ENCODE measurements at regions not wholly inside any gene's neighbourhood (a gene's known extent, or its start where the extent isn't known, plus 50 kb on each side); places are given as distances from the start of the nearest gene placed in this dataset.

DNA sequence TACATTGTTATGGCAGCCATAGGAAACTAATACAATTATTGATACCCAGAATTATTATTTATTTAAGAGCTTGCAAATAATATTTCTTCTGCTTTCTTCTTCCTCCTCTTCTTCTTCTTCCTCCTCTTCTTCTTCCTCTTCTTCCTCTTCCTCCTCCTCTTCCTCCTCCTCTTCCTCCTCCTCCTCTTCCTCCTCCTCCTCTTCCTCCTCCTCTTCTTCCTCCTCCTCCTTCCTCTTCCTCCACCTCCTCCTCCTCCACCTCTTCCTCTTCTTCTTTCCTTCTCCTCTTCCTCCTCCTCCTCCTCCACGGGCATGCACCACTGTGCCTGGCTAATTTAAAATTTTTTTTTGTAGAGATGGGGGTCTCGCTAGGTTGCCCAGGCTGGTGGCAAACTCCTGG, 95.6 kb upstream of the BCAR3 start:
- TF ChIP-seq, protein P1, sequence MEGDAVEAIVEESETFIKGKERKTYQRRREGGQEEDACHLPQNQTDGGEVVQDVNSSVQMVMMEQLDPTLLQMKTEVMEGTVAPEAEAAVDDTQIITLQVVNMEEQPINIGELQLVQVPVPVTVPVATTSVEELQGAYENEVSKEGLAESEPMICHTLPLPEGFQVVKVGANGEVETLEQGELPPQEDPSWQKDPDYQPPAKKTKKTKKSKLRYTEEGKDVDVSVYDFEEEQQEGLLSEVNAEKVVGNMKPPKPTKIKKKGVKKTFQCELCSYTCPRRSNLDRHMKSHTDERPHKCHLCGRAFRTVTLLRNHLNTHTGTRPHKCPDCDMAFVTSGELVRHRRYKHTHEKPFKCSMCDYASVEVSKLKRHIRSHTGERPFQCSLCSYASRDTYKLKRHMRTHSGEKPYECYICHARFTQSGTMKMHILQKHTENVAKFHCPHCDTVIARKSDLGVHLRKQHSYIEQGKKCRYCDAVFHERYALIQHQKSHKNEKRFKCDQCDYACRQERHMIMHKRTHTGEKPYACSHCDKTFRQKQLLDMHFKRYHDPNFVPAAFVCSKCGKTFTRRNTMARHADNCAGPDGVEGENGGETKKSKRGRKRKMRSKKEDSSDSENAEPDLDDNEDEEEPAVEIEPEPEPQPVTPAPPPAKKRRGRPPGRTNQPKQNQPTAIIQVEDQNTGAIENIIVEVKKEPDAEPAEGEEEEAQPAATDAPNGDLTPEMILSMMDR (IDR thresholded peaks at IDR 0.05): no peak
- no peak for TF ChIP-seq ATF3 (CRISPR knock-in tag; conservative IDR thresholded peaks at IDR 0.05)
- TF ChIP-seq, protein P2, sequence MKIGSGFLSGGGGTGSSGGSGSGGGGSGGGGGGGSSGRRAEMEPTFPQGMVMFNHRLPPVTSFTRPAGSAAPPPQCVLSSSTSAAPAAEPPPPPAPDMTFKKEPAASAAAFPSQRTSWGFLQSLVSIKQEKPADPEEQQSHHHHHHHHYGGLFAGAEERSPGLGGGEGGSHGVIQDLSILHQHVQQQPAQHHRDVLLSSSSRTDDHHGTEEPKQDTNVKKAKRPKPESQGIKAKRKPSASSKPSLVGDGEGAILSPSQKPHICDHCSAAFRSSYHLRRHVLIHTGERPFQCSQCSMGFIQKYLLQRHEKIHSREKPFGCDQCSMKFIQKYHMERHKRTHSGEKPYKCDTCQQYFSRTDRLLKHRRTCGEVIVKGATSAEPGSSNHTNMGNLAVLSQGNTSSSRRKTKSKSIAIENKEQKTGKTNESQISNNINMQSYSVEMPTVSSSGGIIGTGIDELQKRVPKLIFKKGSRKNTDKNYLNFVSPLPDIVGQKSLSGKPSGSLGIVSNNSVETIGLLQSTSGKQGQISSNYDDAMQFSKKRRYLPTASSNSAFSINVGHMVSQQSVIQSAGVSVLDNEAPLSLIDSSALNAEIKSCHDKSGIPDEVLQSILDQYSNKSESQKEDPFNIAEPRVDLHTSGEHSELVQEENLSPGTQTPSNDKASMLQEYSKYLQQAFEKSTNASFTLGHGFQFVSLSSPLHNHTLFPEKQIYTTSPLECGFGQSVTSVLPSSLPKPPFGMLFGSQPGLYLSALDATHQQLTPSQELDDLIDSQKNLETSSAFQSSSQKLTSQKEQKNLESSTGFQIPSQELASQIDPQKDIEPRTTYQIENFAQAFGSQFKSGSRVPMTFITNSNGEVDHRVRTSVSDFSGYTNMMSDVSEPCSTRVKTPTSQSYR (CRISPR knock-in tag; IDR thresholded peaks at IDR 0.05): no peak
- no peak for TF ChIP-seq FOXJ3 (CRISPR knock-in tag; IDR thresholded peaks at IDR 0.05; ENCODE audit: borderline replicate concordance)
- no peak for TF ChIP-seq NR3C1 (CRISPR knock-in tag; conservative IDR thresholded peaks at IDR 0.05; ENCODE audit: low read depth)
- no peak for TF ChIP-seq TP53 (CRISPR knock-in tag; IDR thresholded peaks at IDR 0.05)
- TF ChIP-seq CBFB (CRISPR knock-in tag; IDR thresholded peaks at IDR 0.05; ENCODE audit: low read depth): no peak
- no peak for TF ChIP-seq ETV6 (CRISPR knock-in tag; IDR thresholded peaks at IDR 0.05)
- TF ChIP-seq NR2C2 (CRISPR knock-in tag; IDR thresholded peaks at IDR 0.05): no peak

All from WTC11 (cell line).